ENCODE measurements at regions not wholly inside any gene's neighbourhood (a gene's known extent, or its start where the extent isn't known, plus 50 kb on each side); places are given as distances from the start of the nearest gene placed in this dataset.

DNA sequence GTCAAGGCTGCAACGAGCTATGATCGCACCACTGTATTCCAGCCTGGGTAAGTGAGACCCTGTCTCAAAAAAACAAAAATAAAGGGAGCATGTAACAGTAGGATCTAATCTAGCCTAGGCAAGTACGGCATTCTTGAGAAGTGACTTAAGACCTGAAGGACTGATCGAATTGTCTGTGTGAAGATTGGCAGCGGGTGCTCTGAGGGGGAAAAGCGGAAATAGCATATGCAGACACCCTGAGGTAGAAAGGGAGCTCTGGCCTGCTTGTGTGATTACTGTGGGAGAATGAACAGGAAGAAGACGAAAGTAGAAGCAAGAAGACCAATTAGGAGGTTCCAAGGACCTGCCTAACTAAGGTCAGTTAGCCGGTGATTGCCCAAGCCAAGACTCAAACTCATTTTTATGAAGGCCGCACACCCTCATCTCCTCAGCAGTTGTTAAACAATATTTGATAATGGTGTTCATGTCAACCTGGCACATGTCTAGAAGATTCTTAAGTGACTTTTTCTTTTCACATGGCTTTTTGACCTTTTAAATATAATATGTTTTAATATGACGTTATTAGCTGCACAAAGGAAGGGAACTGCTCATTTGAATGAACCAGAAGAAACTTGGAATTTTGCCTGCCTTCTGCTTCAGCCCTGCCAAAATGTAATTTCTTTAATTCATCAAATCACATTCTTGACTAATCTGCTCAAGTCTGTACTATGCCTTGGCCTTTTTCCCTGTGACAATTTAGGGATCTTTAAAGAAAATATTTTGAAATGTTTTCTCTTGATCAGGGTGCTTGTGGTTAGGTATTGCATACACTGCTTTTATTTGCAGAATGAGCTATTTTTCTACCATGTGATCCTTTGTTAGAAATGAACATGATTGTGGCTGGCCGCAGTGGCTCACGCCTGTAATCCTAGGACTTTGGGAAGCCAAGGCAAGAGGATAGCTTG, 289.2 kb upstream of the DMRT1 start:
- POLR2A ChIA-PET, result no interaction called here
- CTCF ChIA-PET, result no interaction called here
- TF ChIP-seq ZNF384 (IDR thresholded peaks at IDR 0.05), result no peak
- TF ChIP-seq FOXM1 (IDR thresholded peaks at IDR 0.05; ENCODE audit: borderline replicate concordance), result no peak
- TF ChIP-seq SP1 (IDR thresholded peaks at IDR 0.05), result no peak
- TF ChIP-seq TARDBP (IDR thresholded peaks at IDR 0.05), result no peak
- TF ChIP-seq ARNT (IDR thresholded peaks at IDR 0.05), result no peak
- TF ChIP-seq PKNOX1 (IDR thresholded peaks at IDR 0.05), result no peak
- no peak for TF ChIP-seq FOXK2 (IDR thresholded peaks at IDR 0.05)
- TF ChIP-seq NFRKB (IDR thresholded peaks at IDR 0.05), result no peak
- no peak for TF ChIP-seq LEF1 (IDR thresholded peaks at IDR 0.05; ENCODE audit: borderline replicate concordance)
- no peak for TF ChIP-seq L3MBTL2 (conservative IDR thresholded peaks at IDR 0.05)
- TF ChIP-seq SUZ12 (IDR thresholded peaks at IDR 0.05), result no peak
- TF ChIP-seq ELF4 (IDR thresholded peaks at IDR 0.05), result no peak
- TF ChIP-seq CTBP1 (IDR thresholded peaks at IDR 0.05; ENCODE audit: borderline replicate concordance), result no peak
- TF ChIP-seq FOXA1 (IDR thresholded peaks at IDR 0.05), result no peak
- no peak for DNase-seq (ENCODE audit: extremely low spot score)

DNA sequence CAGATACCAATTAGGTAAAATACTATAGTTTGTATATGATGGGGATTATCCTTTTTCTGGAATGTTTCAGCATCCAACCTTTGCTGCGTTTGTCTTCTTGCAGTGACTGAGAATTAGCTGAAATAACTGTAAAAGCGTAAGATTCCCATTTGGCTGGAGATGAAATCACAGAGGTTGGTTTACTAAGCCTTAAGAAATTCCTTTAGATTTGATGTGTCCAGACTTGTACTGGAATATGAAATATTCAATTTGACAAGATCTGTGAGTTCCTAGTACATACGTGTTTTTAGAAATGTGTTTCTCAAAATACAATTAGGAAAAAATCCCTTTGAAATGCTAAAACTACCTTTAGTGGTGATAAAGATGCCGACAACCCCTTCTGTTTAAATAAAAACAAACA, 286.0 kb upstream of the DMRT1 start:
- ChIA-PET POLR2A (no interaction called here), CTCF (no interaction called here)
- DNase-seq (ENCODE audit: extremely low spot score), result no peak
- no peak for TF ChIP-seq BHLHE40 (IDR thresholded peaks at IDR 0.05; ENCODE audit: borderline replicate concordance)
- no peak for TF ChIP-seq FOXA1 (IDR thresholded peaks at IDR 0.05)
- no peak for TF ChIP-seq ZNF384 (IDR thresholded peaks at IDR 0.05)

GRCh38 chr9:556199-556598, 285.3 kb upstream of the DMRT1 start:
- DNase-seq (ENCODE audit: extremely low spot score), result no peak
- CTCF ChIA-PET, result no interaction called here
- POLR2A ChIA-PET, result no interaction called here
- TF ChIP-seq ARNT (IDR thresholded peaks at IDR 0.05), result no peak
- TF ChIP-seq FOXK2 (IDR thresholded peaks at IDR 0.05), result no peak
- TF ChIP-seq FOXM1 (IDR thresholded peaks at IDR 0.05; ENCODE audit: borderline replicate concordance), result no peak
- TF ChIP-seq ZNF384 (IDR thresholded peaks at IDR 0.05), result no peak
- no peak for TF ChIP-seq BHLHE40 (IDR thresholded peaks at IDR 0.05; ENCODE audit: borderline replicate concordance)
- TF ChIP-seq HDGF (IDR thresholded peaks at IDR 0.05; ENCODE audit: borderline replicate concordance), result no peak
- TF ChIP-seq PKNOX1 (IDR thresholded peaks at IDR 0.05), result no peak
- TF ChIP-seq TARDBP (IDR thresholded peaks at IDR 0.05), result no peak
- TF ChIP-seq FOXA1 (IDR thresholded peaks at IDR 0.05), result no peak
- TF ChIP-seq L3MBTL2 (conservative IDR thresholded peaks at IDR 0.05), result no peak
- no peak for TF ChIP-seq SUZ12 (IDR thresholded peaks at IDR 0.05)
- no peak for TF ChIP-seq CTBP1 (IDR thresholded peaks at IDR 0.05; ENCODE audit: borderline replicate concordance)
- no peak for TF ChIP-seq LEF1 (IDR thresholded peaks at IDR 0.05; ENCODE audit: borderline replicate concordance)

DNA sequence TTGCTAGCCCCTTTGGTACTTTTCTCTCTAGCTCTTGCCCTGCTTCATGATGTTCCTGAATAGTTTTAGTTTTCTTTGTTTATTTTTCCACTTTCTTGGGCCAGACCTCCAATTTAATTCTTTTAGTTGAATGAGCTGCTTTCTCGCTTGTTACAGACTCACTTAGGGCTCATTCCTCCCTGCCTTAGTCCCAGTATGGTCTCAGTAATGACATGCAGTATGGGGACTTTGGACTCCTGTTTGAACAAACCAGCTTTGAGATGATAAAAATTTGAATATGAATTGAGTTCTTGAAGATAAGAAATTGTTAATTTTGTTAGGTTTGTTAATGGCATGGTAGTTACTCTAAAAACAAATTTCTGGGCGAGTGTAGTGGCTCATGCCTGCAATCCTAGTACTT, 284.8 kb upstream of the DMRT1 start:
- CTCF ChIA-PET, result no interaction called here
- no peak for DNase-seq (ENCODE audit: extremely low spot score)
- TF ChIP-seq ZNF384 (IDR thresholded peaks at IDR 0.05), result no peak
- TF ChIP-seq FOXM1 (IDR thresholded peaks at IDR 0.05; ENCODE audit: borderline replicate concordance), result no peak
- TF ChIP-seq SUZ12 (IDR thresholded peaks at IDR 0.05), result no peak
- TF ChIP-seq SP1 (IDR thresholded peaks at IDR 0.05), result no peak
- TF ChIP-seq TARDBP (IDR thresholded peaks at IDR 0.05), result no peak
- TF ChIP-seq ELF4 (IDR thresholded peaks at IDR 0.05), result no peak
- TF ChIP-seq FOXA1 (IDR thresholded peaks at IDR 0.05), result no peak
- TF ChIP-seq ARNT (IDR thresholded peaks at IDR 0.05), result no peak
- no peak for TF ChIP-seq CTBP1 (IDR thresholded peaks at IDR 0.05; ENCODE audit: borderline replicate concordance)
- no peak for TF ChIP-seq PKNOX1 (IDR thresholded peaks at IDR 0.05)
- TF ChIP-seq L3MBTL2 (conservative IDR thresholded peaks at IDR 0.05), result no peak
- TF ChIP-seq LEF1 (IDR thresholded peaks at IDR 0.05; ENCODE audit: borderline replicate concordance), result no peak
- POLR2A ChIA-PET, result no interaction called here

DNA sequence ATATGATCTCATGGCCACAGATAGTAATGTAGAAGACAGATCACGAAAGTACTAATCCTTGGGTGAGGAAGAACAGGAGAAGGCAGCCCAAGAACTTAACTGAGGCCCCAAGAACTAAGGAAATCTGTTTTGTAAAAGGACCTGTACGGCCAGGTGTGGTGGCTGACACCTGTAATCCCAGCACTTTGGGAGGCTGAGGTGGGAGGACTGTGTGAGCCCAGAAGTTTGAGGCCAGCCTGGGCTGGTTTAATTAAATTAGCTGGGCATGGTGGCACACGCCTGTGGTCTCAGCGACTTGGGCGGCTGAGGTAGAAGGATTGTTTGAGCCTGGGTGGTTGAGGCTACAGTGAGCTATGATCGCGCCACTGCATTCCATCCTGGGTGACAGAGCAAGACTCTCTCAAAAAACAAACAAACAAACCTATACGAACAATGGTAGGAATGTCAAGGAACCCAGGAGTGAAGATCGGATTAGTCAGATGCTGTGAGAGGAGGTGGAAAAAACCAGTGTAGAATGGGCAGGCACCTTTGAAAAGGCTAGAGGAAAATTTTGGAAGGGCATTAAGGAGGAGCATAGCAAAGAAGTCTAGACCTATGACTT, 283.8 kb upstream of the DMRT1 start:
- TF ChIP-seq ZNF384 (IDR thresholded peaks at IDR 0.05), result no peak
- no peak for TF ChIP-seq LEF1 (IDR thresholded peaks at IDR 0.05; ENCODE audit: borderline replicate concordance)
- no peak for TF ChIP-seq CTBP1 (IDR thresholded peaks at IDR 0.05; ENCODE audit: borderline replicate concordance)
- TF ChIP-seq FOXK2 (IDR thresholded peaks at IDR 0.05), result no peak
- no peak for TF ChIP-seq ELF4 (IDR thresholded peaks at IDR 0.05)
- TF ChIP-seq NFRKB (IDR thresholded peaks at IDR 0.05), result no peak
- no peak for TF ChIP-seq SP1 (IDR thresholded peaks at IDR 0.05)
- no peak for TF ChIP-seq SUZ12 (IDR thresholded peaks at IDR 0.05)
- no peak for TF ChIP-seq BHLHE40 (IDR thresholded peaks at IDR 0.05; ENCODE audit: borderline replicate concordance)
- TF ChIP-seq ARNT (IDR thresholded peaks at IDR 0.05), result no peak
- no peak for TF ChIP-seq PKNOX1 (IDR thresholded peaks at IDR 0.05)
- TF ChIP-seq FOXA1 (IDR thresholded peaks at IDR 0.05), result no peak
- no peak for TF ChIP-seq FOXM1 (IDR thresholded peaks at IDR 0.05; ENCODE audit: borderline replicate concordance)
- no peak for TF ChIP-seq HDGF (IDR thresholded peaks at IDR 0.05; ENCODE audit: borderline replicate concordance)
- no peak for TF ChIP-seq L3MBTL2 (conservative IDR thresholded peaks at IDR 0.05)
- DNase-seq (ENCODE audit: extremely low spot score), result no peak
- ChIA-PET POLR2A (no interaction called here), CTCF (no interaction called here)

Data from HEK293T (cell line).